Neural cell (in vitro differentiated cells): ENCODE measurements at regions not wholly inside any gene's neighbourhood (a gene's known extent, or its start where the extent isn't known, plus 50 kb on each side); places are given as distances from the start of the nearest gene placed in this dataset.

Experiments used
- H2AFZ ChIP-seq: fragments of 200-600, 300-800 bp; sonication (generic), shearing (Covaris generic); 2 replicates; pipeline ENCODE4 v1.6.0; 2014; ENCODE audit warnings: low read depth, mild to moderate bottlenecking, antibody characterized with exemption, low read length, moderate library complexity
- H3F3A ChIP-seq: fragments of 200-600 bp; shearing (Covaris generic); 2 replicates; pipeline ENCODE4 v1.6.1; 2016; ENCODE audit warnings: mild to moderate bottlenecking, moderate library complexity, mixed read lengths, antibody characterized with exemption, low read length; ENCODE audit not compliant: insufficient read depth, poor library complexity, severe bottlenecking
- H3K27ac ChIP-seq: fragments of 200-600, 300-800 bp; sonication (generic), shearing (Covaris generic); 2 replicates; pipeline ENCODE4 v1.5.1; 2014; ENCODE audit warnings: mild to moderate bottlenecking, low read length, moderate library complexity
- H3K27me3 ChIP-seq: fragments of 300-800, 200-600 bp; sonication (generic), shearing (Covaris generic); 2 replicates; pipeline ENCODE4 v1.6.0; 2014; ENCODE audit warnings: mild to moderate bottlenecking, low read depth, low read length, moderate library complexity; ENCODE audit not compliant: insufficient read depth
- H3K36me3 ChIP-seq: fragments of 300-800, 200-600 bp; sonication (generic), shearing (Covaris generic); 2 replicates; pipeline ENCODE4 v1.5.1; 2014; ENCODE audit warnings: mild to moderate bottlenecking, antibody characterized with exemption, low read length, moderate library complexity; ENCODE audit not compliant: insufficient read depth
- H3K4me2 ChIP-seq: fragments of 300-800, 200-600 bp; sonication (generic), shearing (Covaris generic); 2 replicates; pipeline ENCODE4 v1.6.0; 2014; ENCODE audit warnings: mild to moderate bottlenecking, low read length
- H3K4me3 ChIP-seq: fragments of 300-800, 200-600 bp; sonication (generic), shearing (Covaris generic); 2 replicates; pipeline ENCODE4 v1.5.1; 2014; ENCODE audit warnings: mild to moderate bottlenecking, low read length, moderate library complexity
- H3K79me2 ChIP-seq: fragments of 200-600 bp; shearing (Covaris generic); replicated peaks from 2 replicates; pipeline ENCODE4 v1.6.0; 2014; ENCODE audit warnings: mild to moderate bottlenecking, low read length, moderate library complexity; ENCODE audit not compliant: insufficient read depth
- H3K9ac ChIP-seq: fragments of 300-800, 200-600 bp; sonication (generic), shearing (Covaris generic); 2 replicates; pipeline ENCODE4 v1.6.1; 2016; ENCODE audit warnings: mild to moderate bottlenecking, low read length, mixed read lengths
- H3K9me2 ChIP-seq: fragments of 200-600 bp; shearing (Covaris generic); 2 replicates; pipeline ENCODE4 v1.6.1; 2016; ENCODE audit warnings: mild to moderate bottlenecking, low read length, mixed read lengths; ENCODE audit not compliant: insufficient read depth
- H3K9me3 ChIP-seq: fragments of 200-600, 300-800 bp; sonication (generic), shearing (Covaris generic); 2 replicates; pipeline ENCODE4 v1.6.1; 2016; ENCODE audit warnings: mild to moderate bottlenecking, mixed run types, low read length, moderate library complexity, mixed read lengths
- H4K20me1 ChIP-seq: fragments of 200-600 bp; shearing (Covaris generic); 2 replicates; pipeline ENCODE4 v1.6.1; 2016; ENCODE audit warnings: mild to moderate bottlenecking, mixed run types; ENCODE audit not compliant: insufficient read depth
- CTCF ChIP-seq: fragments of 450-650 bp; IDR thresholded peaks from 2 replicates; pipeline ENCODE4 v1.5.1; 2014; ENCODE audit warnings: antibody characterized with exemption, mild to moderate bottlenecking, moderate library complexity; ENCODE audit not compliant: poor library complexity, severe bottlenecking
- EP300 ChIP-seq: fragments of 450-650 bp; conservative IDR thresholded peaks from 2 replicates; pipeline ENCODE4 v1.6.1; 2014; ENCODE audit warnings: antibody characterized with exemption, mild to moderate bottlenecking, moderate library complexity; ENCODE audit not compliant: poor library complexity, severe bottlenecking
- EZH2 ChIP-seq: fragments of 200-600, 300-800 bp; shearing (Covaris generic), sonication (generic); IDR thresholded peaks from 2 replicates; pipeline ENCODE4 v1.6.1; 2014; ENCODE audit warnings: antibody characterized with exemption, low read length, borderline replicate concordance, mild to moderate bottlenecking; ENCODE audit not compliant: insufficient read depth, poor library complexity, severe bottlenecking
- MXI1 ChIP-seq: fragments of 450-650 bp; conservative IDR thresholded peaks from 2 replicates; pipeline ENCODE4 v1.6.1; 2014; ENCODE audit warnings: antibody characterized with exemption, mild to moderate bottlenecking; ENCODE audit not compliant: poor library complexity, severe bottlenecking
- POLR2AphosphoS5 ChIP-seq: IDR thresholded peaks from 2 replicates; pipeline ENCODE4 v1.6.1; 2012
- RAD21 ChIP-seq: fragments of 450-650 bp; conservative IDR thresholded peaks from 2 replicates; pipeline ENCODE4 v1.6.1; 2014; ENCODE audit warnings: antibody characterized with exemption, mild to moderate bottlenecking, moderate library complexity
- REST ChIP-seq: IDR thresholded peaks from 2 replicates; pipeline ENCODE4 v1.6.1; 2012; ENCODE audit warnings: borderline replicate concordance
- SMC3 ChIP-seq: fragments of 450-650 bp; conservative IDR thresholded peaks from 2 replicates; pipeline ENCODE4 v1.6.1; 2014; ENCODE audit warnings: antibody characterized with exemption, mild to moderate bottlenecking, moderate library complexity; ENCODE audit not compliant: poor library complexity
- TAF1 ChIP-seq: IDR thresholded peaks from 2 replicates; pipeline ENCODE4 v1.6.1; 2012; ENCODE audit warnings: low read depth

- no peaks in the 10 kb centered on the region for H3K36me3 ChIP-seq
- H3K9ac ChIP-seq = no peak overlapping the region
- no peaks in the 10 kb centered on the region for H3K79me2 ChIP-seq
- no peaks in the 10 kb centered on the region for H3F3A ChIP-seq
- H3K4me3 ChIP-seq = no peak overlapping the region
- H3K4me2 ChIP-seq = no peak overlapping the region
- H2AFZ ChIP-seq = no peak overlapping the region
- H3K9me3 ChIP-seq = no peaks in the 10 kb centered on the region
- no peaks in the 10 kb centered on the region for H3K27me3 ChIP-seq
- H4K20me1 ChIP-seq = no peaks in the 10 kb centered on the region
- no peak for TF ChIP-seq EP300
- TF ChIP-seq RAD21 = no peak
- no peak for TF ChIP-seq TAF1
- no peak for TF ChIP-seq MXI1
- no peak for TF ChIP-seq REST
- no peak overlapping the region for H3K27ac ChIP-seq
- no peaks in the 10 kb centered on the region for H3K9me2 ChIP-seq
Measured at GRCh38 chr18:76251691-76252090, 243.4 kb downstream of the ZNF516 start.

GRCh38 chr18:76246590-76246989, 248.5 kb downstream of the ZNF516 start:
- TF ChIP-seq POLR2AphosphoS5 = no peak
- TF ChIP-seq EP300 = no peak
- no peak for TF ChIP-seq MXI1
- no peak for TF ChIP-seq EZH2
- TF ChIP-seq SMC3 = no peak
- TF ChIP-seq RAD21 = no peak
- no peak for TF ChIP-seq REST
- TF ChIP-seq CTCF = no peak
- no peak for TF ChIP-seq TAF1
- no peaks in the 10 kb centered on the region for H3K9me3 ChIP-seq
- no peak overlapping the region for H3K4me2 ChIP-seq
- H2AFZ ChIP-seq = no peak overlapping the region
- no peaks in the 10 kb centered on the region for H4K20me1 ChIP-seq
- no peak overlapping the region for H3K4me3 ChIP-seq
- H3F3A ChIP-seq = no peaks in the 10 kb centered on the region
- H3K36me3 ChIP-seq = no peaks in the 10 kb centered on the region
- no peak overlapping the region for H3K9ac ChIP-seq
- H3K79me2 ChIP-seq = no peaks in the 10 kb centered on the region
- H3K27me3 ChIP-seq = no peaks in the 10 kb centered on the region
- H3K27ac ChIP-seq = no peak overlapping the region
- H3K9me2 ChIP-seq = no peaks in the 10 kb centered on the region
